Astrocyte (in vitro differentiated cells and primary cell): ENCODE measurements at regions not wholly inside any gene's neighbourhood (a gene's known extent, or its start where the extent isn't known, plus 50 kb on each side); places are given as distances from the start of the nearest gene placed in this dataset.

Source experiments
- DNase-seq: peaks from one replicate; pipeline ENCODE4 v3.0.0-alpha.2; 2010; ENCODE audit warnings: low read depth
- FAIRE-seq: peaks from 2 replicates; lab custom pipeline; 2011; peaks lifted over from hg19 to GRCh38; lab: Jason Lieb, UNC
- H2AFZ ChIP-seq: 2 replicates; pipeline ENCODE4 v1.6.0; 2012; ENCODE audit warnings: low read depth, low read length, inconsistent platforms
- H3K27ac ChIP-seq: 2 replicates; pipeline ENCODE4 v1.5.1; 2011; ENCODE audit warnings: low read depth, low read length, inconsistent platforms
- H3K27me3 ChIP-seq: 2 replicates; pipeline ENCODE4 v1.6.0; 2011; ENCODE audit warnings: low read length, inconsistent platforms; ENCODE audit not compliant: insufficient read depth
- H3K36me3 ChIP-seq: 2 replicates; pipeline ENCODE4 v1.5.1; 2011; ENCODE audit warnings: low read length, inconsistent platforms; ENCODE audit not compliant: insufficient read depth
- H3K4me1 ChIP-seq: 2 replicates; pipeline ENCODE4 v1.5.1; 2011; ENCODE audit warnings: low read length, inconsistent platforms; ENCODE audit not compliant: insufficient read depth
- H3K4me2 ChIP-seq: 2 replicates; pipeline ENCODE4 v1.6.0; 2012; ENCODE audit warnings: low read length, inconsistent platforms
- H3K4me3 ChIP-seq: 2 replicates; pipeline ENCODE4 v1.5.1; 2011; ENCODE audit warnings: low read depth, mild to moderate bottlenecking, low read length, inconsistent platforms; ENCODE audit not compliant: insufficient read depth
- H3K79me2 ChIP-seq: 2 replicates; pipeline ENCODE4 v1.6.0; 2012; ENCODE audit warnings: mild to moderate bottlenecking, low read length, inconsistent platforms; ENCODE audit not compliant: insufficient read depth
- H3K9ac ChIP-seq: 2 replicates; pipeline ENCODE4 v1.6.0; 2012; ENCODE audit warnings: mild to moderate bottlenecking, low read length, inconsistent platforms
- H3K9me3 ChIP-seq: 2 replicates; pipeline ENCODE4 v1.5.1; 2012; ENCODE audit warnings: low read depth, mild to moderate bottlenecking, low read length, inconsistent platforms; ENCODE audit not compliant: insufficient read depth
- H4K20me1 ChIP-seq: 2 replicates; pipeline ENCODE4 v1.6.0; 2012; ENCODE audit warnings: low read length, inconsistent platforms; ENCODE audit not compliant: insufficient read depth
- H3K27ac Mint-ChIP-seq: one replicate; pipeline ENCODE4 v1.8.0; 2021; ENCODE audit warnings: mild to moderate bottlenecking, mixed read lengths; ENCODE audit not compliant: unreplicated experiment
- H3K27me3 Mint-ChIP-seq: one replicate; pipeline ENCODE4 v1.8.0; 2021; ENCODE audit warnings: low read depth, mixed read lengths; ENCODE audit not compliant: unreplicated experiment
- H3K36me3 Mint-ChIP-seq: one replicate; pipeline ENCODE4 v1.8.0; 2021; ENCODE audit warnings: low read depth, mixed read lengths; ENCODE audit not compliant: unreplicated experiment
- H3K4me1 Mint-ChIP-seq: one replicate; pipeline ENCODE4 v1.8.0; 2021; ENCODE audit warnings: low read depth, mixed read lengths; ENCODE audit not compliant: unreplicated experiment
- H3K4me3 Mint-ChIP-seq: one replicate; pipeline ENCODE4 v1.8.0; 2021; ENCODE audit warnings: mild to moderate bottlenecking, moderate library complexity, mixed read lengths; ENCODE audit not compliant: unreplicated experiment
- H3K9me3 Mint-ChIP-seq: one replicate; pipeline ENCODE4 v1.8.0; 2021; ENCODE audit warnings: mild to moderate bottlenecking, mixed read lengths; ENCODE audit not compliant: unreplicated experiment
- CTCF ChIP-seq: IDR thresholded peaks from 2 replicates; pipeline ENCODE4 v1.5.1; 2011; ENCODE audit warnings: low read depth, mild to moderate bottlenecking, inconsistent platforms, low read length, moderate library complexity; ENCODE audit not compliant: insufficient read depth
- EZH2 ChIP-seq: IDR thresholded peaks from 2 replicates; pipeline ENCODE4 v1.6.1; 2012; ENCODE audit warnings: mild to moderate bottlenecking, low read length, inconsistent platforms; ENCODE audit not compliant: insufficient read depth

- DNase-seq (no peak), FAIRE-seq (no peak)
- Histone ChIP-seq H4K20me1 (no peaks in the 10 kb centered on the region), H3K4me1 (no peaks in the 10 kb centered on the region), H3K4me3 (no peak overlapping the region), H3K9ac (no peak overlapping the region), H2AFZ (no peak overlapping the region), H3K79me2 (no peaks in the 10 kb centered on the region), H3K4me2 (no peak overlapping the region), H3K27ac (no peak overlapping the region), H3K27me3 (no peaks in the 10 kb centered on the region), H3K9me3 (no peaks in the 10 kb centered on the region), H3K36me3 (no peaks in the 10 kb centered on the region)
- Mint-ChIP-seq H3K27me3 (no peaks in the 10 kb centered on the region), H3K9me3 (peaks cover 4% of the 10 kb centered on the region), H3K4me1 (no peaks in the 10 kb centered on the region), H3K36me3 (no peaks in the 10 kb centered on the region), H3K27ac (no peak overlapping the region), H3K4me3 (no peak overlapping the region)
- TF ChIP-seq EZH2 = no peak
- no peak for TF ChIP-seq CTCF
Measured at GRCh38 chr2:75986617-75987016, 275.9 kb upstream of the GCFC2 start.

GRCh38 chr2:75982719-75983118 lies 272.0 kb upstream of the GCFC2 start:
- Histone ChIP-seq H3K4me3 (no peak overlapping the region), H3K36me3 (no peaks in the 10 kb centered on the region), H3K4me1 (no peaks in the 10 kb centered on the region), H3K79me2 (no peaks in the 10 kb centered on the region), H3K9ac (no peak overlapping the region), H3K4me2 (no peak overlapping the region), H4K20me1 (no peaks in the 10 kb centered on the region), H3K27ac (no peak overlapping the region), H3K9me3 (no peaks in the 10 kb centered on the region), H2AFZ (no peak overlapping the region), H3K27me3 (no peaks in the 10 kb centered on the region)
- Mint-ChIP-seq H3K4me1 (no peaks in the 10 kb centered on the region), H3K36me3 (no peaks in the 10 kb centered on the region), H3K27me3 (no peaks in the 10 kb centered on the region), H3K9me3 (peaks cover 2% of the 10 kb centered on the region), H3K27ac (no peak overlapping the region), H3K4me3 (no peak overlapping the region)
- no peak for TF ChIP-seq CTCF
- no peak for TF ChIP-seq EZH2
- no peak for DNase-seq
- no peak for FAIRE-seq

GRCh38 chr2:75964646-75965045 lies 253.9 kb upstream of the GCFC2 start:
- H3K36me3 ChIP-seq = no peaks in the 10 kb centered on the region
- FAIRE-seq (no peak), DNase-seq (no peak)
- Mint-ChIP-seq H3K4me3 (no peak overlapping the region), H3K36me3 (no peaks in the 10 kb centered on the region), H3K27me3 (no peaks in the 10 kb centered on the region), H3K9me3 (no peaks in the 10 kb centered on the region), H3K4me1 (peaks cover 8% of the 10 kb centered on the region), H3K27ac (peak overlapping the region; percentile 66)
- no peak overlapping the region for H3K27ac ChIP-seq
- H3K9me3 ChIP-seq = no peaks in the 10 kb centered on the region
- no peak overlapping the region for H3K9ac ChIP-seq
- no peaks in the 10 kb centered on the region for H3K4me1 ChIP-seq
- no peaks in the 10 kb centered on the region for H4K20me1 ChIP-seq
- no peak overlapping the region for H3K4me3 ChIP-seq
- TF ChIP-seq EZH2 (no peak), CTCF (no peak)
- no peaks in the 10 kb centered on the region for H3K79me2 ChIP-seq
- H3K27me3 ChIP-seq = no peaks in the 10 kb centered on the region
- no peak overlapping the region for H2AFZ ChIP-seq
- H3K4me2 ChIP-seq = no peak overlapping the region
